Activated CD8-positive, alpha-beta T cell treated with anti-CD3 and anti-CD28 coated beads for 36 hours (primary cell): ENCODE measurements at regions not wholly inside any gene's neighbourhood (a gene's known extent, or its start where the extent isn't known, plus 50 kb on each side); places are given as distances from the start of the nearest gene placed in this dataset.

Source experiments
- ATAC-seq: fragments of 200-7000 bp; cut with Tn5 transposase; one replicate; pipeline ENCODE4 v1.10.0; 2021; ENCODE audit warnings: mild to moderate bottlenecking, moderate library complexity
- CTCF ChIA-PET: fragments of 350-600 bp; sonication (Branson Sonifier 250); formaldehyde crosslinking; loops from one replicate; lab custom pipeline; 2021; ENCODE audit warnings: antibody characterized with exemption; lab: Charles Lee
- POLR2A ChIA-PET: fragments of 350-600 bp; sonication (Branson Sonifier 250); formaldehyde crosslinking; loops from one replicate; lab custom pipeline; 2021; ENCODE audit warnings: antibody characterized with exemption; lab: Charles Lee
- DNase-seq: peaks from one replicate; pipeline ENCODE4 v3.0.0-alpha.2; 2020
- H3K27ac Mint-ChIP-seq: one replicate; pipeline ENCODE4 v1.8.0; 2021; ENCODE audit warnings: mild to moderate bottlenecking, mixed read lengths
- H3K27me3 Mint-ChIP-seq: one replicate; pipeline ENCODE4 v1.8.0; 2021; ENCODE audit warnings: mixed read lengths
- H3K36me3 Mint-ChIP-seq: one replicate; pipeline ENCODE4 v1.8.0; 2021; ENCODE audit warnings: low read depth, mixed read lengths
- H3K4me1 Mint-ChIP-seq: one replicate; pipeline ENCODE4 v1.8.0; 2021; ENCODE audit warnings: low read depth, mixed read lengths
- H3K4me3 Mint-ChIP-seq: one replicate; pipeline ENCODE4 v1.8.0; 2021; ENCODE audit warnings: mild to moderate bottlenecking, moderate library complexity, mixed read lengths
- H3K9me3 Mint-ChIP-seq: one replicate; pipeline ENCODE4 v1.8.0; 2021; ENCODE audit warnings: mixed read lengths
- CTCF ChIP-seq: fragments of 200-600 bp; IDR thresholded peaks from one replicate; pipeline ENCODE4 v1.8.0; 2022; ENCODE audit warnings: antibody characterized with exemption, mild to moderate bottlenecking
- intact Hi-C: fragments of 100-400 bp; cut with micrococcal nuclease; formaldehyde crosslinking; loops from one replicate; pipeline ENCODE4 v1.10.0; 2022

GRCh38 chr13:40285634-40286033 is 380.8 kb downstream of the FOXO1 start:
- intact Hi-C loops: no loop called here
- ChIA-PET CTCF (no interaction called here), POLR2A (interaction anchor here (0.7 kb wide), 1 partner anchor 13 kb away, joined by 3 read pairs; no protein-coding TSS in a partner anchor)
- no peaks in the 10 kb centered on the region for H3K9me3 Mint-ChIP-seq
- TF ChIP-seq CTCF: no peak
- H3K27ac Mint-ChIP-seq: no peak overlapping the region
- no peak overlapping the region for H3K4me3 Mint-ChIP-seq
- H3K27me3 Mint-ChIP-seq: no peaks in the 10 kb centered on the region
- H3K4me1 Mint-ChIP-seq: peaks cover 1% of the 10 kb centered on the region
- DNase-seq (no peak), ATAC-seq (no peak)
- no peaks in the 10 kb centered on the region for H3K36me3 Mint-ChIP-seq

- Mint-ChIP-seq H3K4me1 (peaks cover 5% of the 10 kb centered on the region), H3K27me3 (no peaks in the 10 kb centered on the region), H3K36me3 (no peaks in the 10 kb centered on the region), H3K27ac (no peak overlapping the region), H3K4me3 (no peak overlapping the region), H3K9me3 (no peaks in the 10 kb centered on the region)
- ChIA-PET POLR2A (interaction anchor here (1.5 kb wide), 1 partner anchor 33 kb away, joined by 4 read pairs; no protein-coding TSS in a partner anchor), CTCF (interaction anchor here (0.7 to 2.4 kb wide), 3 partner anchors 13 to 218 kb away, joined by 3 to 5 read pairs (median 3); no protein-coding TSS in a partner anchor)
- DNase-seq (no peak), ATAC-seq (no peak)
- no peak for TF ChIP-seq CTCF
- intact Hi-C loops: no loop called here
These were observed 379.0 kb downstream of the FOXO1 start for GRCh38 chr13:40287428-40287827.

- TF ChIP-seq CTCF: no peak
- Mint-ChIP-seq H3K9me3 (no peaks in the 10 kb centered on the region), H3K36me3 (no peaks in the 10 kb centered on the region), H3K4me1 (peaks cover 5% of the 10 kb centered on the region), H3K27ac (no peak overlapping the region), H3K4me3 (no peak overlapping the region), H3K27me3 (no peaks in the 10 kb centered on the region)
- DNase-seq (no peak), ATAC-seq (no peak)
- intact Hi-C loops: no loop called here
- ChIA-PET POLR2A (no interaction called here), CTCF (interaction anchor here (1.3 to 2.4 kb wide), 2 partner anchors 8 to 12 kb away, joined by 4 to 5 read pairs; no protein-coding TSS in a partner anchor)
These were observed 378.2 kb downstream of the FOXO1 start for GRCh38 chr13:40288259-40288658.

- TF ChIP-seq CTCF: no peak
- H3K27ac Mint-ChIP-seq: no peak overlapping the region
- POLR2A ChIA-PET: no interaction called here
- peaks cover under 1% of the 10 kb centered on the region for H3K9me3 Mint-ChIP-seq
- intact Hi-C loops: no loop called here
- H3K36me3 Mint-ChIP-seq: no peaks in the 10 kb centered on the region
- CTCF ChIA-PET: no interaction called here
- no peak overlapping the region for H3K4me3 Mint-ChIP-seq
- ATAC-seq (no peak), DNase-seq (no peak)
- peaks cover 5% of the 10 kb centered on the region for H3K4me1 Mint-ChIP-seq
- H3K27me3 Mint-ChIP-seq: no peaks in the 10 kb centered on the region
These were observed 375.7 kb downstream of the FOXO1 start for GRCh38 chr13:40290758-40291157.

GRCh38 chr13:40292108-40292507 is 374.3 kb downstream of the FOXO1 start:
- H3K36me3 Mint-ChIP-seq: peaks cover 2% of the 10 kb centered on the region
- H3K27ac Mint-ChIP-seq: no peak overlapping the region
- CTCF ChIA-PET: interaction anchor here (0.6 to 1.2 kb wide), 2 partner anchors 12 to 189 kb away, joined by 3 read pairs; no protein-coding TSS in a partner anchor
- DNase-seq (no peak), ATAC-seq (no peak)
- H3K27me3 Mint-ChIP-seq: no peaks in the 10 kb centered on the region
- peaks cover 6% of the 10 kb centered on the region for H3K9me3 Mint-ChIP-seq
- TF ChIP-seq CTCF: no peak
- POLR2A ChIA-PET: interaction anchor here (1.1 kb wide), 1 partner anchor 18 kb away, joined by 3 read pairs; no protein-coding TSS in a partner anchor
- H3K4me3 Mint-ChIP-seq: no peak overlapping the region
- intact Hi-C loops: no loop called here
- peaks cover 5% of the 10 kb centered on the region for H3K4me1 Mint-ChIP-seq
